ENCODE measurements at regions not wholly inside any gene's neighbourhood (a gene's known extent, or its start where the extent isn't known, plus 50 kb on each side); places are given as distances from the start of the nearest gene placed in this dataset.

GRCh38 chr12:124726596-124727263 is 136.9 kb downstream of the SCARB1 start:
- no peak for DNase-seq

- DNase-seq, result no peak
These were observed 137.9 kb downstream of the SCARB1 start for GRCh38 chr12:124725597-124726237.

GRCh38 chr12:124725099-124725498 is 138.6 kb downstream of the SCARB1 start:
- DNase-seq, result no peak

- no peak for DNase-seq
These were observed 140.8 kb downstream of the SCARB1 start for GRCh38 chr12:124722878-124723277.

GRCh38 chr12:124721501-124722162 is 142.0 kb downstream of the SCARB1 start:
- no peak for DNase-seq

- peak in 1 of 2 experiments; percentile 80 for DNase-seq
These were observed 142.8 kb downstream of the SCARB1 start for GRCh38 chr12:124720681-124721500.

- no peak for DNase-seq
These were observed 143.5 kb downstream of the SCARB1 start for GRCh38 chr12:124720004-124720680.

- no peak for DNase-seq
These were observed 144.4 kb downstream of the SCARB1 start for GRCh38 chr12:124719231-124719630.

GRCh38 chr12:124718458-124718857 is 145.2 kb downstream of the SCARB1 start:
- DNase-seq, result no peak

GRCh38 chr12:124718036-124718435 is 145.6 kb downstream of the SCARB1 start:
- DNase-seq, result no peak

- DNase-seq, result no peak
These were observed 146.3 kb downstream of the SCARB1 start for GRCh38 chr12:124717318-124717717.

GRCh38 chr12:124716208-124717130 is 147.2 kb downstream of the SCARB1 start:
- DNase-seq, result no peak

GRCh38 chr12:124715121-124715990 is 147.9 kb upstream of the NCOR2 start:
- DNase-seq, result no peak

GRCh38 chr12:124713436-124714082 is 146.1 kb upstream of the NCOR2 start:
- no peak for DNase-seq

GRCh38 chr12:124713041-124713435 is 145.6 kb upstream of the NCOR2 start:
- no peak for DNase-seq

GRCh38 chr12:124711344-124711743 is 143.9 kb upstream of the NCOR2 start:
- DNase-seq, result no peak

- DNase-seq, result no peak
These were observed 142.6 kb upstream of the NCOR2 start for GRCh38 chr12:124709722-124710687.

- DNase-seq, result no peak
These were observed 139.9 kb upstream of the NCOR2 start for GRCh38 chr12:124707316-124707715.

GRCh38 chr12:124706363-124706762 is 139.0 kb upstream of the NCOR2 start:
- DNase-seq, result no peak

Data from cerebellar nuclear complex (tissue), 1 donor.